Activated CD4-positive, alpha-beta T cell treated with anti-CD3 and anti-CD28 coated beads, Interleukin-10, Interleukin-2, amounts not matched to agents 100 ng/mL and 50 ng/mL, durations not matched to agents 16 hours and 8 hours (primary cell): ENCODE measurements at regions not wholly inside any gene's neighbourhood (a gene's known extent, or its start where the extent isn't known, plus 50 kb on each side); places are given as distances from the start of the nearest gene placed in this dataset.

Experiments
- DNase-seq: peaks from one replicate; pipeline ENCODE4 v3.0.0-alpha.2; 2020

DNA sequence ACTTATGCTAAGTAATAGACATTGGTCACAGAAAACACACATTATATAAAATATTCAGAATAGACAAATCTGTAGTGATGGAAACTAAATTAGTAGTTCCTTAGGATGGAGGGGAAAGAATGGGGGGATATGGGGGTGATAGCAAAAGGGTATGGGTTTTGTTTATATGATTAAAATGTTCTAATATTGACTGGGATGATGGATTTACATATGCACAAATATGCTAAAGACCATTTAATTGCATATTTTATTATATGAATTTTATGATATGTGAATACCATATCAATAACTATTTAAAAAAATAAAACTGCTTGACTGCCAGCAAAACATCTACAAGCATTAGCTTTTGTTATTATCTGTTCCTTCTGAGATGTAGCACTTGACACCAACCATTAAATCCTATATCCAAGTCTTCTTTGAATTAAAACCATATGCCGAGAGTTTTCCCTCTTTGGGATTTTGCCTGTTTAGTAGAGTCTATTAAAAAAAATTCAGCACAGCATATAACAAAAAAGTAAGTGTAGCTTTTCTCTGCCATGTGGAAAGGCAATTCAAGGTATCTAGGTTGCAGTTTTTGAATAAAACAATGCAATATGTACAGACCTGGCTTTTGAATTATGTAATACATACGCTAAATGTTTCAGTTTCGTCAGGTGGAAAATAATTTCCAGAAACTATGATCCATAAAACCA is 2584.1 kb upstream of the PCDH20 start:
- no peak for DNase-seq

DNA sequence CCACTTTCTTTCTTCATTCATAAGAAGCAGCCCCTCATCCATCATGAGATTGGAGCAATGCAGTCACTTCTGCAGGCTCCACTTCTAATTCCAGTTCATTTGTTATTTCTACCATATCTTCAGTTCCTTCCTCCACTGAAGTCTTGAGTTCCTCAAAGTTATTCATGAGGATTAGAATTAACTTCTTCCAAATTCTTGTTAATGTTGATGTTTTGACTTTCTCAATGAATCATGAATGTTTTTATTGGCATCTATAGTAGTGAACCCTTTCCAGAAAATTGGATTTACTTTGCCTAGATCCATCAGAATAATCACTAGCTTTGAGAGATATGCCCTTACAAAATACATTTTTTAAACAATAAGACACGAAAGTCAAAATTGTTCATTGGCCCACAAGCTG is 2567.7 kb upstream of the PCDH20 start:
- DNase-seq = no peak

GRCh38 chr13:63979951-63980350 is 2564.3 kb upstream of the PCDH20 start:
- DNase-seq = no peak

GRCh38 chr13:63972328-63972727 is 2556.7 kb upstream of the PCDH20 start:
- no peak for DNase-seq

GRCh38 chr13:63954683-63955082 is 2539.0 kb upstream of the PCDH20 start:
- no peak for DNase-seq

DNA sequence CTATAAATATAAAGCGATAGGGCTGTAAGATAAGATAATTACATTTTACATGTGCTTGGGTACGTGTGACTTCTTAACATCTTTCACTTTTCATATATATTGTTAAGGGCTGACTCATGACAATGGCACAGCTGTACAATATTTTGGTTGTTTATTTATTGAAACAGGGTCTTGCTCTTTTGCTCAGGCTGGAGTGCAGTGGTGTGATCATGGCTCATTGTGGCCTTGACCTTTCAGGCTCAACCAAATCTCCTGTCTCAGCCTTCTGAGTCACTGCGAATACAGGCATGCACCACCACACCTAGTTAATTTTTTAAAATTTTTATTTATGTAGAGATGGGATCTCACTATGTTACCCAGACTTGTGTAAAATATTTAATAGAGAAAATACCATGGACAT is 2532.4 kb upstream of the PCDH20 start:
- no peak for DNase-seq

DNA sequence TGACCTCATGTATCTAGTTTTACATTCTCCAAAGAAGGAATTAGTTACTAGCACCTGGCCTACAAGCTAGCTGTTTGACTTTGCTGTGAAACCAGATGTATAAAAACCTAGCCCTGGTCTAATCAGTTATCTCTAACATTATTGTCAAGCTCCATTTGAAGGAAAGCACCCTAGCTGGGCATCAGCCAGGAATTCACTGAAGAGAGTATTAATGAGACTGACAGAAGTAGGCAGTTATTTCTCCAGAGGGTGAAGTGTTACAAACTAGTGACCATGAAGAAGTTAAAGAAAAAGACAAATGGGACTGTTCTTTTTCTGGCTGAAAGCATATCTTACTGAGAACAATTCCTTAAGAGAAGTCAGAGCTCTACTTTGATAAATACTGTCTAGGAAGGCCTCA is 2529.3 kb upstream of the PCDH20 start:
- no peak for DNase-seq

DNA sequence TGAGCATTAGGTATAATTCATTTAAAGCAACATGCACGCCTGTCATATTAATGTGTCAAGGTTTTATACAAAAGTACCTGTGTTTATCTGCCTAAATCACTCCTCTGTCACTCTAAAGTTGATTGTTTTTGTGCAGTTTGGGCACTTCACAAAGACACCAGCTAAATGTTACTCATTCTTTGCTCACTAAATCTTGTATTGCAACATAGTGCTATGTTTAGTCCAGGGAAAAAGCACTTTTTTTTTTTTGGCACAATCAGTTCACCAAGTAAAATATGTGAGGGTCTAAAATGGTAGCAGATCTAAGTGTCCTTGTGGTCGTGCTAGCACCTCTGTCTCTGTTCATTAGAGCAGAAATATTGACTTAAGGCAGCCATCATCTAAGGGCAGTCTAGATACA is 2526.7 kb upstream of the PCDH20 start:
- DNase-seq = no peak

GRCh38 chr13:63938851-63939250 is 2523.2 kb upstream of the PCDH20 start:
- no peak for DNase-seq

- DNase-seq = no peak
Observed at GRCh38 chr13:63910511-63910910, 2494.9 kb upstream of the PCDH20 start.

DNA sequence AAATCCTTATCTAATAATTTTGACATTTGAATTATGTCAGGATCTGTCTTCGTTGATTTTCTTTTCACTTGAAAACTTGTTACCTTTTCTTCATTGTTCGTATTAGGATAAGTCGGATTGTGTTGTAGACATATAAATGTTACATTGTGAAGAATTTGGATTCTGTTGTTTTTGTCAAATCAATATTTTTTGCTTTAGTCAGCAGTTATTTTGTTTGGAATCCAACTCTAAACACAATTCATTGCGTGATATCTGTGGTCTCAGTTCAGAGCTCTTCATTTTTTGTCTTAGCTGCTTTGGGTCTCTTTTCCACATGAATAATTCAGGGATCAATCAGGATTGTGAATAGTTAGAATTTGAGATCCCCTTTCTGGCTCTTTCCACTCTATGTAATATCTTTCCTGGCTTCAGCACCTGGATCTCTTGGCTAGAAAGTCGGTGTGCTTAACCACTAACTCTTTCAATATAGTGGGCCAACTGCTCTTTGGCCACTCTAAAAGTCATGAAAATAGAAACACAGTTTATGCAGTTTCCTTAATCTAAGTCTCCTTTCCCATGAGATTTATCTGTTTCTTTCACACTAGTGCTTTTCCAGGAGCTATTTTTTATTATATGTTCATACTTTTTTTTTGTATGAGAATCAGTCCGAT is 2494.2 kb upstream of the PCDH20 start:
- DNase-seq = no peak

DNA sequence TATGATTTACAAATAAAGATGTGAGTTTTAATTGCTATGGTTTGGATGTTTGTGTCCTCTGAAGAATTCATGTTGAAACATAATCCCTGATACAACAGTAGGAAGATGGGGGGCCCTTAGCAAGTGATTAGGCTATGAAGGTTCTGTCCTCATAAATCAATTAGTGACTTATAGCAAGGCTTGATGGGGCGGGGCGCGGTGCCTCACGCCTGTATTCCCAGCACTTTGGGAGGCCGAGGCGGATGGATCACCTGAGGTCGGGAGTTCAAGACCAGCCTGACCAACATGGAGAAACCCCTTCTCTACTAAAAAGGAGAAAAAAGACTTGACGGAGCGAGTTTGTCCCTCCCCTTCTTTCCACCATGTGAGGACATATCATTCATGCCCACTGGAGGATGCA is 2486.5 kb upstream of the PCDH20 start:
- DNase-seq = no peak

DNA sequence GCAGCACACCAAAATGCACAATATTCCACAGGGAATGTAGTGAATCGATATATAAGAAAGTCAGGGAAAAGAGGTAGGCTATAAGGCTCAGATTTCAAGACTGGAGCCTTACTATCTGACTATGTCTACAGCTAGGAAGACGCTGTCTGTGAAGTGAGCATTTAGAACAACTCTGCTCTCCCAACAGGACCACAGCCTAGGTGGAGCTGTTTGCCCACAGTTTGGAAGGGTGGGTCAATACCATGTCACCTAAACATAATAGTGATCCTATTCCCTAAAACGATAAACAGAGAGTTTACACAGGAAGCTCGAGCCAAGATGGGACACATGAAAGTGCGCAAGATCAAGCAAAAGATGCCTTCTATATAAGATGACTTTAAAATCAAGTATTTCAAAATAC is 2486.0 kb upstream of the PCDH20 start:
- no peak for DNase-seq

- DNase-seq = no peak
Observed at GRCh38 chr13:63900406-63900805, 2484.8 kb upstream of the PCDH20 start.

GRCh38 chr13:63896321-63896720 is 2480.7 kb upstream of the PCDH20 start:
- DNase-seq = no peak

DNA sequence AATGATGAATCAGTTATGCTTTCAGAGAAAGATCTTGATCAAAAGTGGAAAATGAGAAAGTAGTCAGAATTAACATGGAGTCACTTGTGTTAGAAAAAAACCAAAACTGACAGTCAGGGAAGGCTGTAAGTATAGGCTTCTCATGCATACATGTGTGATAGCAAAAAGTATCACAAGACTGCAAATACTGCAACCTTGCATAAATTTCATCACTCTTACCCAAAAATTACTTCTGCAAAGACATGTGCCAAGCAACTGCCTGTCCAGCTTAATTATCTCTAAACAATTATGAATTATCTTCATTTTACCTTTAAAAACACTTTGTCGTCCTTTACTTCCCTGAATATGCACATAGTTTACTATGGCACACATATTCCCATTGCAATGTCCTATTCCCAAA is 2466.4 kb upstream of the PCDH20 start:
- DNase-seq = no peak

DNA sequence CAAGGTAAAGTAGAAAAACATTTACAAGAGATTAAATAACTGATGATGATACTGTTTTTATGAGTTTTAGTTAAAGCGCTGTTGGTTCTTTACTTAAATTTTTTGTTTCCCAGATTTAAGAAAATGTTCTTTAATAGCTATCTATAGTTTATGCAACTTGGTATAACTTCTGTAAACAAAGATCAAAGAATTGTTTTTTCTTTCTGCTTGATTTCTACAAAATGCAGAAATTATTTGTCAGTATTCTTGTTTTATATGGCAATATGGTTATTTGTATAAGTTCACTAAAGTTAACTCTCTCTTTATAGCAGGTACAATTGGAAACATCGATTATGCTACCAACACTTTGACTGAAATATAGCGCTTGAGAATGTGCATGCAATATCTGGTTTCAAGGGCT is 2465.1 kb upstream of the PCDH20 start:
- DNase-seq = no peak

GRCh38 chr13:63873936-63874335 is 2458.3 kb upstream of the PCDH20 start:
- no peak for DNase-seq

- DNase-seq = no peak
Observed at GRCh38 chr13:63864171-63864902, 2448.7 kb upstream of the PCDH20 start.

- DNase-seq = peak; percentile 14
Observed at GRCh38 chr13:63855457-63856118, 2439.9 kb upstream of the PCDH20 start.

GRCh38 chr13:63853816-63854215 is 2438.2 kb upstream of the PCDH20 start:
- DNase-seq = no peak

GRCh38 chr13:63851526-63851925 is 2435.9 kb upstream of the PCDH20 start:
- DNase-seq = no peak
